GM12864 (cell line): ENCODE measurements at regions not wholly inside any gene's neighbourhood (a gene's known extent, or its start where the extent isn't known, plus 50 kb on each side); places are given as distances from the start of the nearest gene placed in this dataset.
"Not testable (repeated sequence)": the region's sequence is repeated elsewhere in the genome, so short reads cannot be mapped to it uniquely, and the experiment has no call there.

Experiments used
- DNase-seq: peaks from one replicate; pipeline ENCODE4 v3.0.0-alpha.2; 2011; ENCODE audit warnings: low read depth
- H3K4me3 ChIP-seq: 2 replicates; pipeline ENCODE4 v1.5.1; 2011; ENCODE audit warnings: mild to moderate bottlenecking, low read depth, low read length, control low read depth
- TF ChIP-seq, protein P1 (sequence below): IDR thresholded peaks from 2 replicates; pipeline ENCODE4 v1.5.1; 2011; ENCODE audit warnings: low read depth, mild to moderate bottlenecking, moderate library complexity, low read length, control low read depth, inconsistent platforms; ENCODE audit errors: missing control alignments

DNA sequence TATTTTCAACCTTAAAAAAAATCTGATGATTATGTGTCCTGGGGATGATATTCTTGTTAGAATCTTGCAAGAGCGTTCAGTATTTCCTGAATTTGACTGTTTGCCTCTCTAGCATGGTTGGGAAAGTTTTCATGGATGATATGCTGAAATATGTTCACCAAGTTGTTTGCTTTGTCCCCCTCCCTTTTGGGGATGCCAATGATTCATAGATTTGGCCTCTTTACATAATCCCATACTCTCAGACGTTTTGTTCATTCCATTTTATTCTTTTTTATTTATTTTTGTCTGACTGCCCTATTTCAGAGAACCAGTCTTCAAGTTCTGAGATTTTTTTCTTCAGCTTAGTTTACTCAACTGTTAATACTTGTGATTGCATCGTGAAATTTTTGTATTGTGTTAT lies 415.1 kb downstream of the FAM47B start:
- H3K4me3 ChIP-seq: no peak overlapping the region
- TF ChIP-seq, protein P1, sequence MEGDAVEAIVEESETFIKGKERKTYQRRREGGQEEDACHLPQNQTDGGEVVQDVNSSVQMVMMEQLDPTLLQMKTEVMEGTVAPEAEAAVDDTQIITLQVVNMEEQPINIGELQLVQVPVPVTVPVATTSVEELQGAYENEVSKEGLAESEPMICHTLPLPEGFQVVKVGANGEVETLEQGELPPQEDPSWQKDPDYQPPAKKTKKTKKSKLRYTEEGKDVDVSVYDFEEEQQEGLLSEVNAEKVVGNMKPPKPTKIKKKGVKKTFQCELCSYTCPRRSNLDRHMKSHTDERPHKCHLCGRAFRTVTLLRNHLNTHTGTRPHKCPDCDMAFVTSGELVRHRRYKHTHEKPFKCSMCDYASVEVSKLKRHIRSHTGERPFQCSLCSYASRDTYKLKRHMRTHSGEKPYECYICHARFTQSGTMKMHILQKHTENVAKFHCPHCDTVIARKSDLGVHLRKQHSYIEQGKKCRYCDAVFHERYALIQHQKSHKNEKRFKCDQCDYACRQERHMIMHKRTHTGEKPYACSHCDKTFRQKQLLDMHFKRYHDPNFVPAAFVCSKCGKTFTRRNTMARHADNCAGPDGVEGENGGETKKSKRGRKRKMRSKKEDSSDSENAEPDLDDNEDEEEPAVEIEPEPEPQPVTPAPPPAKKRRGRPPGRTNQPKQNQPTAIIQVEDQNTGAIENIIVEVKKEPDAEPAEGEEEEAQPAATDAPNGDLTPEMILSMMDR: no peak
- no peak for DNase-seq

GRCh38 chrX:35362866-35363265 lies 420.3 kb downstream of the FAM47B start:
- no peak overlapping the region for H3K4me3 ChIP-seq
- TF ChIP-seq, protein P1: no peak
- DNase-seq: no peak

- TF ChIP-seq, protein P1: no peak
- DNase-seq: no peak
- H3K4me3 ChIP-seq: no peak overlapping the region
Observed at GRCh38 chrX:35374116-35374515, 424.0 kb upstream of the MAGEB16 start.

DNA sequence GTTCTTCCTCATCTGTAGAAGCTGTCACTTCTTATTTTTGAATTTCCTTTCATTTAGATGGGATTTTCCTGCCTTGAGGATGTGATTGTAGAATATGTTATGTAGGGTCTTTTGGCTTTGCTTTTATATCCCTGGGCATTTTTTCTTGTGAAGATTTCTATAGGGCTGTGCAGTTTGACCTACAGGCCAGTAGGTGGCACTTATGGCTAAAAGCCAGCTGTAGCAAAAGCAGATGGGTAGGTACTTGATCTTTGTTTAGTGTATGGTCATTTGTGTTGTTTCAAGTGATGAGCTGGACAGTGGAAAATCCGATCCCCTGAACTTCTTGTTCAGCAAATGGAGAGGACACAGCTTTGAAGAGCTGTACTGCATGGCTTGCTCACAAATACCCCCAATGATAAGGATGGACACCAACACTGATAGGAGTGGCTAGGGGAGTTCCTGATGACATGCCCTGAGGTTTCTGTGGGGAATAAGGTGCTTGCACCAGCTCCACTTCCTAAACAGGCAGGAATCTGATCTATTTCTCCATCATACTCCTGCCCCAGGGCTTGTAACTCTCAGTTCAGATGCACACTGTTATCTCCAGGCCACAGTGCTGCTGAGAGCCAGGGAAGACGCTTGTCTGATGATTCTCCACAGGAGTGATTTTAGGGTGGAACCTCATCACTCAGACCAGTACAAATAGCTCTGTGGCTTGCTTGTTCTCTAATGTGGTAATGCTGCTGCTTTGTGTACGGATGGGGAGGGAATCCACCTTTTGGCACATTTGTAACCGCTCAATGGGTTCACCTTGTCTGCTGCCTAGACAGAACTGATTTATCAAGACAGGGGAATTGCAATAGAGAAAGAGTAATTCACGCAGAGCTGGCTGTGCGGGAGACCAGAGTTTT lies 417.1 kb upstream of the MAGEB16 start:
- TF ChIP-seq, protein P1: peak; percentile 48
- no peak overlapping the region for H3K4me3 ChIP-seq
- DNase-seq: no peak

GRCh38 chrX:35381709-35382108 lies 416.4 kb upstream of the MAGEB16 start:
- H3K4me3 ChIP-seq, DNase-seq: not testable (repeated sequence)

GRCh38 chrX:35382966-35383365 lies 415.2 kb upstream of the MAGEB16 start:
- TF ChIP-seq, protein P1: no peak
- DNase-seq: no peak
- H3K4me3 ChIP-seq: no peak overlapping the region

- TF ChIP-seq, protein P1: no peak
- DNase-seq: no peak
- no peak overlapping the region for H3K4me3 ChIP-seq
Observed at GRCh38 chrX:35392232-35392631, 405.9 kb upstream of the MAGEB16 start.
